ENCODE measurements at regions not wholly inside any gene's neighbourhood (a gene's known extent, or its start where the extent isn't known, plus 50 kb on each side); places are given as distances from the start of the nearest gene placed in this dataset.

DNA sequence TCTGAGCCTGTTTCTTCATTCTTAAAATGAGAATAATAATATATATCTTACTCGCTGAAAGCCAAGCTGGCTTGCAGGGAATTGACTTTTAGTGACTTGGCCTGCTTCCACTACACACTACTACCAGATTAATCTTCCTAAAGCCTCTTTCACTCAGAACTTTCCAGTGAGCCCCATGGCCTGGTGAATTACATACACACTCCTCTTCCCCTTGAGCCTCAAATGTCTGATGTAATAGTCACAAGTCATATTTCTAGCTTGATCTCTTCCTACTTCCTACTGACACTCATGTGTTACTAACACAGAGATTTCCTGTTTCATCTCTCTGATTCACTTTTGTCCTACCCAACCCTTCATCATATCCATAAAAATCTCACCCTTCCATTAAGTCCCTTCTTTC, 82.7 kb upstream of the SOX2 start:
- Histone ChIP-seq H3K27me3 (ENCODE audit: control insufficient read depth, low read length) (no peaks in the 10 kb centered on the region), H3K79me2 (ENCODE audit: control insufficient read depth, low read length) (no peaks in the 10 kb centered on the region), H3K4me1 (ENCODE audit: control insufficient read depth, low read length) (peaks cover 10% of the 10 kb centered on the region), H4K20me1 (ENCODE audit: control insufficient read depth, insufficient read depth, low read depth, low read length) (no peaks in the 10 kb centered on the region), H3K9me2 (replicated peaks; ENCODE audit: control insufficient read depth, low read length) (no peaks in the 10 kb centered on the region), H3K9me3 (ENCODE audit: control insufficient read depth, insufficient read depth, low read length) (no peaks in the 10 kb centered on the region), H3F3A (ENCODE audit: control insufficient read depth, insufficient read depth) (no peaks in the 10 kb centered on the region), H3K4me2 (ENCODE audit: low read length) (no peak overlapping the region), H3K27ac (ENCODE audit: low read depth, low read length) (no peak overlapping the region), H3K36me3 (ENCODE audit: control insufficient read depth, low read length) (no peaks in the 10 kb centered on the region), H3K4me3 (ENCODE audit: low read length) (no peak overlapping the region)
- no peak for TF ChIP-seq EZH2phosphoT487 (IDR thresholded peaks at IDR 0.05; ENCODE audit: borderline replicate concordance, low read length)
- TF ChIP-seq, protein P1, sequence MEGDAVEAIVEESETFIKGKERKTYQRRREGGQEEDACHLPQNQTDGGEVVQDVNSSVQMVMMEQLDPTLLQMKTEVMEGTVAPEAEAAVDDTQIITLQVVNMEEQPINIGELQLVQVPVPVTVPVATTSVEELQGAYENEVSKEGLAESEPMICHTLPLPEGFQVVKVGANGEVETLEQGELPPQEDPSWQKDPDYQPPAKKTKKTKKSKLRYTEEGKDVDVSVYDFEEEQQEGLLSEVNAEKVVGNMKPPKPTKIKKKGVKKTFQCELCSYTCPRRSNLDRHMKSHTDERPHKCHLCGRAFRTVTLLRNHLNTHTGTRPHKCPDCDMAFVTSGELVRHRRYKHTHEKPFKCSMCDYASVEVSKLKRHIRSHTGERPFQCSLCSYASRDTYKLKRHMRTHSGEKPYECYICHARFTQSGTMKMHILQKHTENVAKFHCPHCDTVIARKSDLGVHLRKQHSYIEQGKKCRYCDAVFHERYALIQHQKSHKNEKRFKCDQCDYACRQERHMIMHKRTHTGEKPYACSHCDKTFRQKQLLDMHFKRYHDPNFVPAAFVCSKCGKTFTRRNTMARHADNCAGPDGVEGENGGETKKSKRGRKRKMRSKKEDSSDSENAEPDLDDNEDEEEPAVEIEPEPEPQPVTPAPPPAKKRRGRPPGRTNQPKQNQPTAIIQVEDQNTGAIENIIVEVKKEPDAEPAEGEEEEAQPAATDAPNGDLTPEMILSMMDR (IDR thresholded peaks at IDR 0.05; ENCODE audit: low read depth, low read length, poor library complexity, severe bottlenecking): no peak

- no peak overlapping the region for H3K4me3 ChIP-seq (ENCODE audit: low read length)
- no peak overlapping the region for H3K4me2 ChIP-seq (ENCODE audit: low read length)
- H3K27ac ChIP-seq (ENCODE audit: low read depth, low read length): no peak overlapping the region
- H4K20me1 ChIP-seq (ENCODE audit: control insufficient read depth, insufficient read depth, low read depth, low read length): no peaks in the 10 kb centered on the region
- peaks cover 16% of the 10 kb centered on the region for H3K4me1 ChIP-seq (ENCODE audit: control insufficient read depth, low read length)
- H3K36me3 ChIP-seq (ENCODE audit: control insufficient read depth, low read length): no peaks in the 10 kb centered on the region
- H3K9me3 ChIP-seq (ENCODE audit: control insufficient read depth, insufficient read depth, low read length): no peaks in the 10 kb centered on the region
- no peaks in the 10 kb centered on the region for H3K27me3 ChIP-seq (ENCODE audit: control insufficient read depth, low read length)
- no peak for TF ChIP-seq EZH2phosphoT487 (IDR thresholded peaks at IDR 0.05; ENCODE audit: borderline replicate concordance, low read length)
- TF ChIP-seq, protein P1 (IDR thresholded peaks at IDR 0.05; ENCODE audit: low read depth, low read length, poor library complexity, severe bottlenecking): no peak
- no peaks in the 10 kb centered on the region for H3K79me2 ChIP-seq (ENCODE audit: control insufficient read depth, low read length)
- no peaks in the 10 kb centered on the region for H3K9me2 ChIP-seq (replicated peaks; ENCODE audit: control insufficient read depth, low read length)
- H3F3A ChIP-seq (ENCODE audit: control insufficient read depth, insufficient read depth): no peaks in the 10 kb centered on the region
These were observed 83.3 kb upstream of the SOX2 start for GRCh38 chr3:181628384-181628783.

DNA sequence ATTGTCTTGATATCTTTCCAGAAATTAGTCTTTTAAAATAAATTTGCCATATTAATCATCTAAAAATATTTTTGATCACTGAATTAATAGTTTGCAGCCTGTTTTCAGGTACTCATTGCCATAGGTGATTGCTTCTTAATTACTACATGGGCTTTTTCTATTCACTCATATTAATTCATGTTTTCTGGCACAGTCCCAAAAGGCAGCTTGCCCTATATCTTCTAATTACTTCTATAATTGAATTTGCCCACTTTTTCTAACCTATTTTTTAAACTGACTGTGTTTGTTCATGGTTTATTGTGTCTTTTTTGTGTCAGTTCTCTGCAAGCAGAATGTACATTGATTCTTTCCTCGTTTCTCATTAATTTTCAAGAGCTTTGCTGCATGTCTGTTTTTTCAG, 85.7 kb upstream of the SOX2 start:
- H3K4me1 ChIP-seq (ENCODE audit: control insufficient read depth, low read length): peaks cover 16% of the 10 kb centered on the region
- no peaks in the 10 kb centered on the region for H3K9me2 ChIP-seq (replicated peaks; ENCODE audit: control insufficient read depth, low read length)
- no peak overlapping the region for H3K27ac ChIP-seq (ENCODE audit: low read depth, low read length)
- no peaks in the 10 kb centered on the region for H4K20me1 ChIP-seq (ENCODE audit: control insufficient read depth, insufficient read depth, low read depth, low read length)
- no peak overlapping the region for H3K4me3 ChIP-seq (ENCODE audit: low read length)
- TF ChIP-seq, protein P1 (IDR thresholded peaks at IDR 0.05; ENCODE audit: low read depth, low read length, poor library complexity, severe bottlenecking): no peak
- TF ChIP-seq EZH2phosphoT487 (IDR thresholded peaks at IDR 0.05; ENCODE audit: borderline replicate concordance, low read length): no peak
- no peaks in the 10 kb centered on the region for H3K36me3 ChIP-seq (ENCODE audit: control insufficient read depth, low read length)
- H3F3A ChIP-seq (ENCODE audit: control insufficient read depth, insufficient read depth): no peaks in the 10 kb centered on the region
- H3K4me2 ChIP-seq (ENCODE audit: low read length): no peak overlapping the region
- no peaks in the 10 kb centered on the region for H3K79me2 ChIP-seq (ENCODE audit: control insufficient read depth, low read length)
- H3K27me3 ChIP-seq (ENCODE audit: control insufficient read depth, low read length): no peaks in the 10 kb centered on the region
- H3K9me3 ChIP-seq (ENCODE audit: control insufficient read depth, insufficient read depth, low read length): no peaks in the 10 kb centered on the region
